Tibial artery (tissue), 4 donors: ENCODE measurements at regions not wholly inside any gene's neighbourhood (a gene's known extent, or its start where the extent isn't known, plus 50 kb on each side); places are given as distances from the start of the nearest gene placed in this dataset.

Experiments used
- DNase-seq, 2 donors: peaks; one replicate each; pipeline ENCODE4 v3.0.0-alpha.2; 2019
- H3K27ac ChIP-seq, 2 donors: fragments of 200-600 bp; sonication (generic) in 1 of 2; 1 replicate in 1 of 2; 2 replicates in 1 of 2; pipeline ENCODE4 v1.5.1; 2018 to 2019; ENCODE audit warnings: mild to moderate bottlenecking in 1 of 2
- H3K27me3 ChIP-seq, 2 donors: fragments of 200-600 bp; sonication (generic) in 1 of 2; one replicate each; pipeline versions ENCODE4 v1.5.1 to v1.6.0; 2016 to 2019
- H3K36me3 ChIP-seq, 3 donors: fragments of 200-600 bp; sonication (generic) in 2 of 3; one replicate each; pipeline ENCODE4 v1.5.1; 2016 to 2019; ENCODE audit warnings: mild to moderate bottlenecking in 2 of 3
- H3K4me1 ChIP-seq, 4 donors: fragments of 200-600 bp; sonication (generic) in 2 of 4; 1 replicate in 3 of 4; 2 replicates in 1 of 4; pipeline ENCODE4 v1.5.1; 2016 to 2019
- H3K4me3 ChIP-seq, 2 donors: fragments of 200-600 bp; sonication (generic) in 1 of 2; 1 replicate in 1 of 2; 2 replicates in 1 of 2; pipeline ENCODE4 v1.5.1; 2018 to 2019; ENCODE audit warnings: mild to moderate bottlenecking in 2 of 2
- H3K9me3 ChIP-seq, 3 donors: fragments of 200-600 bp; sonication (generic) in 1 of 3; one replicate each; pipeline ENCODE4 v1.5.1; 2016 to 2019
- intact Hi-C: fragments of 100-400 bp; cut with DNase I; formaldehyde crosslinking; loops from one replicate; pipeline ENCODE4 v1.15.0; 2023; ENCODE audit warnings: low total_unique reads
- TF ChIP-seq, protein P1 (sequence below), 2 experiments: fragments of 200-600 bp in 1 of 2; fragments of 450-650 bp in 1 of 2; IDR thresholded peaks; one replicate each; pipeline ENCODE4 v1.5.1; 2017 to 2019; ENCODE audit warnings: antibody characterized with exemption in 2 of 2, mild to moderate bottlenecking in 1 of 2, moderate library complexity in 1 of 2

- Histone ChIP-seq H3K27ac (no peak overlapping the region), H3K4me1 (no peaks in the 10 kb centered on the region), H3K27me3 (no peaks in the 10 kb centered on the region), H3K36me3 (no peaks in the 10 kb centered on the region), H3K4me3 (no peak overlapping the region), H3K9me3 (no peaks in the 10 kb centered on the region)
- intact Hi-C loops, result no loop called here
- no peak for DNase-seq
- TF ChIP-seq, protein P1, sequence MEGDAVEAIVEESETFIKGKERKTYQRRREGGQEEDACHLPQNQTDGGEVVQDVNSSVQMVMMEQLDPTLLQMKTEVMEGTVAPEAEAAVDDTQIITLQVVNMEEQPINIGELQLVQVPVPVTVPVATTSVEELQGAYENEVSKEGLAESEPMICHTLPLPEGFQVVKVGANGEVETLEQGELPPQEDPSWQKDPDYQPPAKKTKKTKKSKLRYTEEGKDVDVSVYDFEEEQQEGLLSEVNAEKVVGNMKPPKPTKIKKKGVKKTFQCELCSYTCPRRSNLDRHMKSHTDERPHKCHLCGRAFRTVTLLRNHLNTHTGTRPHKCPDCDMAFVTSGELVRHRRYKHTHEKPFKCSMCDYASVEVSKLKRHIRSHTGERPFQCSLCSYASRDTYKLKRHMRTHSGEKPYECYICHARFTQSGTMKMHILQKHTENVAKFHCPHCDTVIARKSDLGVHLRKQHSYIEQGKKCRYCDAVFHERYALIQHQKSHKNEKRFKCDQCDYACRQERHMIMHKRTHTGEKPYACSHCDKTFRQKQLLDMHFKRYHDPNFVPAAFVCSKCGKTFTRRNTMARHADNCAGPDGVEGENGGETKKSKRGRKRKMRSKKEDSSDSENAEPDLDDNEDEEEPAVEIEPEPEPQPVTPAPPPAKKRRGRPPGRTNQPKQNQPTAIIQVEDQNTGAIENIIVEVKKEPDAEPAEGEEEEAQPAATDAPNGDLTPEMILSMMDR (IDR thresholded peaks at IDR 0.05), result no peak
These were observed 93.9 kb upstream of the STARD4 start for GRCh38 chr5:111606194-111606593.

DNA sequence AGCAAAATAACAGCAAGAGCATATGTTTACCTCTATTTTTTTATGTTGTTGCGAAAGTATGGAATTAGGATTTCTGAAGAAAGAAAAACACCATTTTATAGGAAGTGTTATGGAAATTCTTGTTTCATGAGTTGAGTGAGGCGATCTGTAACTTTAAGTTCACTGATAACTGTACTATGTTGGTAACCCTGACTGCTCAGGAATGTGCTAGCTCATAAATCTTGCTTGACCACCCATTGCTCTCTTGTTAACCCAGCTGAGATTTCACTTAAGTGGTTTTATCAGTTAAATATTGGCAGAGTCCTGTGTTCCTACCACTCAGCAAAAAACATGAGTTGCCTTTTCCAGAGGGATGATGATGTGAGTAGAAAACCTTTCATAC, 91.1 kb upstream of the STARD4 start:
- Histone ChIP-seq H3K4me3 (no peak overlapping the region), H3K36me3 (no peaks in the 10 kb centered on the region), H3K4me1 (no peaks in the 10 kb centered on the region), H3K27me3 (no peaks in the 10 kb centered on the region), H3K9me3 (no peaks in the 10 kb centered on the region), H3K27ac (no peak overlapping the region)
- no peak for DNase-seq
- intact Hi-C loops, result no loop called here
- TF ChIP-seq, protein P1 (IDR thresholded peaks at IDR 0.05), result no peak

- H3K4me3 ChIP-seq, result no peak overlapping the region
- TF ChIP-seq, protein P1 (IDR thresholded peaks at IDR 0.05), result no peak
- H3K9me3 ChIP-seq, result no peaks in the 10 kb centered on the region
- intact Hi-C loops, result no loop called here
- DNase-seq, result no peak
- H3K27me3 ChIP-seq, result no peaks in the 10 kb centered on the region
- H3K36me3 ChIP-seq, result no peaks in the 10 kb centered on the region
- no peak overlapping the region for H3K27ac ChIP-seq
- no peaks in the 10 kb centered on the region for H3K4me1 ChIP-seq
These were observed 90.6 kb upstream of the STARD4 start for GRCh38 chr5:111602817-111603445.

GRCh38 chr5:111598996-111599395, 86.7 kb upstream of the STARD4 start:
- no peaks in the 10 kb centered on the region for H3K4me1 ChIP-seq
- TF ChIP-seq, protein P1 (IDR thresholded peaks at IDR 0.05), result no peak

GRCh38 chr5:111597491-111597890, 85.2 kb upstream of the STARD4 start:
- Histone ChIP-seq H3K4me3 (no peak overlapping the region), H3K27ac (no peak overlapping the region), H3K27me3 (no peaks in the 10 kb centered on the region), H3K9me3 (peaks cover 0 to 5% (median 0%) of the 10 kb centered on the region in 3 donors), H3K4me1 (no peaks in the 10 kb centered on the region), H3K36me3 (no peaks in the 10 kb centered on the region)
- TF ChIP-seq, protein P1 (IDR thresholded peaks at IDR 0.05), result no peak
- DNase-seq, result no peak
- intact Hi-C loops, result no loop called here

More at GRCh38 chr5:111598996-111599395, 86.7 kb upstream of the STARD4 start:
- H3K27me3 ChIP-seq, result no peaks in the 10 kb centered on the region
- H3K9me3 ChIP-seq, result peaks cover 0 to 5% (median 0%) of the 10 kb centered on the region in 3 donors
- no peak overlapping the region for H3K27ac ChIP-seq
- intact Hi-C loops, result no loop called here
- DNase-seq, result no peak
- no peak overlapping the region for H3K4me3 ChIP-seq
- H3K36me3 ChIP-seq, result no peaks in the 10 kb centered on the region

DNA sequence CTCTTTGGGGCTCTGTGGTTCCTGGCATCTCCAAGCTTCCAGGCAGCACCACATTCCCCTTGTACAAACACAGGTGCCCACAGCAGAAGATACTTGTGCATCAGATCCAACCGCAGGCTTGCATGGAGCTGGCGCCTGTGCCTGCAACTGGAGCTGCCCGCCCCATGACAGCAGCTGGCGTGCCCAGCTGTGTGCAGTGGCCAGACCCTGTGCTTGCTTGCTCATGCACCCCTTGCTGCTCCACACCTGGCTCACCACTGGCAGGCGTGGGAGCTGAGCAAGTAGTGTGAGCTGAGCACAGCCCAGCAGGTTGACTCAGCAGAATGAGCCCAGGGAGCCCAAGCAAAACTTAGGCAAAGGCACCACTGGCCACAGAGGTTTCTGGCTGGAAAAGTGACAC, 84.4 kb upstream of the STARD4 start:
- H3K4me1 ChIP-seq, result no peaks in the 10 kb centered on the region
- H3K9me3 ChIP-seq, result peaks cover 0 to 5% (median 0%) of the 10 kb centered on the region in 3 donors
- no peak for DNase-seq
- H3K27ac ChIP-seq, result no peak overlapping the region
- TF ChIP-seq, protein P1 (IDR thresholded peaks at IDR 0.05), result no peak
- intact Hi-C loops, result no loop called here
- no peaks in the 10 kb centered on the region for H3K27me3 ChIP-seq
- no peak overlapping the region for H3K4me3 ChIP-seq
- H3K36me3 ChIP-seq, result no peaks in the 10 kb centered on the region
